ENCODE measurements at regions not wholly inside any gene's neighbourhood (a gene's known extent, or its start where the extent isn't known, plus 50 kb on each side); places are given as distances from the start of the nearest gene placed in this dataset.

GRCh38 chr17:79330696-79331095, 256.1 kb downstream of the ENGASE start:
- Histone ChIP-seq H3K27me3 (ENCODE audit: control insufficient read depth, insufficient read depth, low read length) (peaks cover 3% of the 10 kb centered on the region), H3K4me1 (ENCODE audit: control insufficient read depth, insufficient read depth, low read length) (no peaks in the 10 kb centered on the region), H3K36me3 (ENCODE audit: control insufficient read depth, insufficient read depth, low read length) (no peaks in the 10 kb centered on the region), H3K9me3 (ENCODE audit: control insufficient read depth, low read depth, low read length) (no peaks in the 10 kb centered on the region), H3K4me3 (ENCODE audit: low read length) (no peak overlapping the region), H3K27ac (ENCODE audit: low read length) (no peak overlapping the region)
- WGBS (ENCODE audit: insufficient coverage, low lambda C conversion rate): no CpG with 5 or more reads among the region's 11 CpGs
- DNase-seq: no peak

- no peak overlapping the region for H3K27ac ChIP-seq (ENCODE audit: low read length)
- H3K36me3 ChIP-seq (ENCODE audit: control insufficient read depth, insufficient read depth, low read length): no peaks in the 10 kb centered on the region
- H3K4me3 ChIP-seq (ENCODE audit: low read length): no peak overlapping the region
- 89% methylated on average over 5 of the region's 8 CpGs for WGBS (ENCODE audit: insufficient coverage, low lambda C conversion rate)
- H3K27me3 ChIP-seq (ENCODE audit: control insufficient read depth, insufficient read depth, low read length): peaks cover 3% of the 10 kb centered on the region
- H3K9me3 ChIP-seq (ENCODE audit: control insufficient read depth, low read depth, low read length): no peaks in the 10 kb centered on the region
- H3K4me1 ChIP-seq (ENCODE audit: control insufficient read depth, insufficient read depth, low read length): no peaks in the 10 kb centered on the region
- no peak for DNase-seq
Measured at GRCh38 chr17:79330229-79330628, 255.6 kb downstream of the ENGASE start.

- H3K27ac ChIP-seq (ENCODE audit: low read length): no peak overlapping the region
- no peak for DNase-seq
- H3K4me3 ChIP-seq (ENCODE audit: low read length): no peak overlapping the region
- no peaks in the 10 kb centered on the region for H3K9me3 ChIP-seq (ENCODE audit: control insufficient read depth, low read depth, low read length)
- no peaks in the 10 kb centered on the region for H3K36me3 ChIP-seq (ENCODE audit: control insufficient read depth, insufficient read depth, low read length)
- H3K27me3 ChIP-seq (ENCODE audit: control insufficient read depth, insufficient read depth, low read length): peaks cover 1% of the 10 kb centered on the region
- WGBS (ENCODE audit: insufficient coverage, low lambda C conversion rate): no CpG with 5 or more reads among the region's 2 CpGs
- no peaks in the 10 kb centered on the region for H3K4me1 ChIP-seq (ENCODE audit: control insufficient read depth, insufficient read depth, low read length)
Measured at GRCh38 chr17:79326814-79327213, 252.2 kb downstream of the ENGASE start.

- H3K27me3 ChIP-seq (ENCODE audit: control insufficient read depth, insufficient read depth, low read length): no peaks in the 10 kb centered on the region
- WGBS (ENCODE audit: insufficient coverage, low lambda C conversion rate): 0% methylated on average over 1 of the region's 24 CpGs
- no peaks in the 10 kb centered on the region for H3K9me3 ChIP-seq (ENCODE audit: control insufficient read depth, low read depth, low read length)
- no peak for DNase-seq
- no peaks in the 10 kb centered on the region for H3K4me1 ChIP-seq (ENCODE audit: control insufficient read depth, insufficient read depth, low read length)
- no peak overlapping the region for H3K4me3 ChIP-seq (ENCODE audit: low read length)
- no peak overlapping the region for H3K27ac ChIP-seq (ENCODE audit: low read length)
- H3K36me3 ChIP-seq (ENCODE audit: control insufficient read depth, insufficient read depth, low read length): no peaks in the 10 kb centered on the region
Measured at GRCh38 chr17:79325709-79326430, 251.2 kb downstream of the ENGASE start.

GRCh38 chr17:79324194-79324593, 249.6 kb downstream of the ENGASE start:
- Histone ChIP-seq H3K36me3 (ENCODE audit: control insufficient read depth, insufficient read depth, low read length) (no peaks in the 10 kb centered on the region), H3K4me3 (ENCODE audit: low read length) (no peak overlapping the region), H3K27me3 (ENCODE audit: control insufficient read depth, insufficient read depth, low read length) (no peaks in the 10 kb centered on the region), H3K27ac (ENCODE audit: low read length) (no peak overlapping the region), H3K4me1 (ENCODE audit: control insufficient read depth, insufficient read depth, low read length) (no peaks in the 10 kb centered on the region), H3K9me3 (ENCODE audit: control insufficient read depth, low read depth, low read length) (no peaks in the 10 kb centered on the region)
- no peak for DNase-seq
- no CpG with 5 or more reads among the region's 5 CpGs for WGBS (ENCODE audit: insufficient coverage, low lambda C conversion rate)

- Histone ChIP-seq H3K27ac (ENCODE audit: low read length) (no peak overlapping the region), H3K9me3 (ENCODE audit: control insufficient read depth, low read depth, low read length) (no peaks in the 10 kb centered on the region), H3K36me3 (ENCODE audit: control insufficient read depth, insufficient read depth, low read length) (no peaks in the 10 kb centered on the region), H3K4me3 (ENCODE audit: low read length) (no peak overlapping the region), H3K27me3 (ENCODE audit: control insufficient read depth, insufficient read depth, low read length) (no peaks in the 10 kb centered on the region), H3K4me1 (ENCODE audit: control insufficient read depth, insufficient read depth, low read length) (no peaks in the 10 kb centered on the region)
- DNase-seq: no peak
- no CpG with 5 or more reads among the region's 10 CpGs for WGBS (ENCODE audit: insufficient coverage, low lambda C conversion rate)
Measured at GRCh38 chr17:79323566-79323965, 248.9 kb downstream of the ENGASE start.

- H3K9me3 ChIP-seq (ENCODE audit: control insufficient read depth, low read depth, low read length): no peaks in the 10 kb centered on the region
- no peak overlapping the region for H3K27ac ChIP-seq (ENCODE audit: low read length)
- WGBS (ENCODE audit: insufficient coverage, low lambda C conversion rate): no CpG with 5 or more reads among the region's 14 CpGs
- DNase-seq: no peak
- H3K4me1 ChIP-seq (ENCODE audit: control insufficient read depth, insufficient read depth, low read length): no peaks in the 10 kb centered on the region
- H3K4me3 ChIP-seq (ENCODE audit: low read length): no peak overlapping the region
- H3K27me3 ChIP-seq (ENCODE audit: control insufficient read depth, insufficient read depth, low read length): peaks cover 4% of the 10 kb centered on the region
- no peaks in the 10 kb centered on the region for H3K36me3 ChIP-seq (ENCODE audit: control insufficient read depth, insufficient read depth, low read length)
Measured at GRCh38 chr17:79322211-79323123, 247.8 kb downstream of the ENGASE start.

- H3K27me3 ChIP-seq (ENCODE audit: control insufficient read depth, insufficient read depth, low read length): peaks cover 22% of the 10 kb centered on the region
- H3K9me3 ChIP-seq (ENCODE audit: control insufficient read depth, low read depth, low read length): no peaks in the 10 kb centered on the region
- 50% methylated on average over 1 of the region's 7 CpGs for WGBS (ENCODE audit: insufficient coverage, low lambda C conversion rate)
- no peak overlapping the region for H3K4me3 ChIP-seq (ENCODE audit: low read length)
- H3K4me1 ChIP-seq (ENCODE audit: control insufficient read depth, insufficient read depth, low read length): no peaks in the 10 kb centered on the region
- DNase-seq: no peak
- no peak overlapping the region for H3K27ac ChIP-seq (ENCODE audit: low read length)
- H3K36me3 ChIP-seq (ENCODE audit: control insufficient read depth, insufficient read depth, low read length): no peaks in the 10 kb centered on the region
Measured at GRCh38 chr17:79320331-79320730, 245.7 kb downstream of the ENGASE start.

- Histone ChIP-seq H3K27me3 (ENCODE audit: control insufficient read depth, insufficient read depth, low read length) (peaks cover 39% of the 10 kb centered on the region), H3K27ac (ENCODE audit: low read length) (no peak overlapping the region), H3K36me3 (ENCODE audit: control insufficient read depth, insufficient read depth, low read length) (no peaks in the 10 kb centered on the region), H3K9me3 (ENCODE audit: control insufficient read depth, low read depth, low read length) (no peaks in the 10 kb centered on the region), H3K4me3 (ENCODE audit: low read length) (no peak overlapping the region), H3K4me1 (ENCODE audit: control insufficient read depth, insufficient read depth, low read length) (no peaks in the 10 kb centered on the region)
- no CpG with 5 or more reads among the region's 5 CpGs for WGBS (ENCODE audit: insufficient coverage, low lambda C conversion rate)
- no peak for DNase-seq
Measured at GRCh38 chr17:79317916-79318315, 243.3 kb downstream of the ENGASE start.

- Histone ChIP-seq H3K36me3 (ENCODE audit: control insufficient read depth, insufficient read depth, low read length) (no peaks in the 10 kb centered on the region), H3K9me3 (ENCODE audit: control insufficient read depth, low read depth, low read length) (no peaks in the 10 kb centered on the region), H3K27me3 (ENCODE audit: control insufficient read depth, insufficient read depth, low read length) (peaks cover 39% of the 10 kb centered on the region), H3K4me1 (ENCODE audit: control insufficient read depth, insufficient read depth, low read length) (no peaks in the 10 kb centered on the region), H3K27ac (ENCODE audit: low read length) (no peak overlapping the region), H3K4me3 (ENCODE audit: low read length) (no peak overlapping the region)
- WGBS (ENCODE audit: insufficient coverage, low lambda C conversion rate): no CpG with 5 or more reads among the region's 6 CpGs
- no peak for DNase-seq
Measured at GRCh38 chr17:79316805-79317204, 242.2 kb downstream of the ENGASE start.
